ENCODE measurements at regions not wholly inside any gene's neighbourhood (a gene's known extent, or its start where the extent isn't known, plus 50 kb on each side); places are given as distances from the start of the nearest gene placed in this dataset.

- Histone ChIP-seq H3K9me3 (no peaks in the 10 kb centered on the region), H3K4me3 (no peak overlapping the region), H3K4me1 (no peaks in the 10 kb centered on the region), H3K27me3 (no peaks in the 10 kb centered on the region), H3K27ac (no peak overlapping the region), H3K36me3 (no peaks in the 10 kb centered on the region)
- 52 to 80% (median 69%) methylated on average over 4 of the region's 4 CpGs for WGBS, 5 donors
- no peak for TF ChIP-seq POLR2AphosphoS5 (IDR thresholded peaks at IDR 0.05)
- no peak for TF ChIP-seq EP300 (IDR thresholded peaks at IDR 0.05)
- TF ChIP-seq POLR2A (IDR thresholded peaks at IDR 0.05): no peak
- TF ChIP-seq, protein P1, sequence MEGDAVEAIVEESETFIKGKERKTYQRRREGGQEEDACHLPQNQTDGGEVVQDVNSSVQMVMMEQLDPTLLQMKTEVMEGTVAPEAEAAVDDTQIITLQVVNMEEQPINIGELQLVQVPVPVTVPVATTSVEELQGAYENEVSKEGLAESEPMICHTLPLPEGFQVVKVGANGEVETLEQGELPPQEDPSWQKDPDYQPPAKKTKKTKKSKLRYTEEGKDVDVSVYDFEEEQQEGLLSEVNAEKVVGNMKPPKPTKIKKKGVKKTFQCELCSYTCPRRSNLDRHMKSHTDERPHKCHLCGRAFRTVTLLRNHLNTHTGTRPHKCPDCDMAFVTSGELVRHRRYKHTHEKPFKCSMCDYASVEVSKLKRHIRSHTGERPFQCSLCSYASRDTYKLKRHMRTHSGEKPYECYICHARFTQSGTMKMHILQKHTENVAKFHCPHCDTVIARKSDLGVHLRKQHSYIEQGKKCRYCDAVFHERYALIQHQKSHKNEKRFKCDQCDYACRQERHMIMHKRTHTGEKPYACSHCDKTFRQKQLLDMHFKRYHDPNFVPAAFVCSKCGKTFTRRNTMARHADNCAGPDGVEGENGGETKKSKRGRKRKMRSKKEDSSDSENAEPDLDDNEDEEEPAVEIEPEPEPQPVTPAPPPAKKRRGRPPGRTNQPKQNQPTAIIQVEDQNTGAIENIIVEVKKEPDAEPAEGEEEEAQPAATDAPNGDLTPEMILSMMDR (IDR thresholded peaks at IDR 0.05): no peak
- intact Hi-C loops (cut with DNase I; ENCODE audit: low total_unique reads): no loop called here
- DNase-seq: no peak
Observed at GRCh38 chrX:122113896-122114295, 1066.5 kb downstream of the GLUD2 start.

GRCh38 chrX:122115604-122116003, 1068.2 kb downstream of the GLUD2 start:
- Histone ChIP-seq H3K36me3 (no peaks in the 10 kb centered on the region), H3K27ac (no peak overlapping the region), H3K9me3 (no peaks in the 10 kb centered on the region), H3K27me3 (no peaks in the 10 kb centered on the region), H3K4me1 (no peaks in the 10 kb centered on the region), H3K4me3 (no peak overlapping the region)
- DNase-seq: no peak
- intact Hi-C loops (cut with DNase I; ENCODE audit: low total_unique reads): no loop called here
- TF ChIP-seq, protein P1 (IDR thresholded peaks at IDR 0.05): no peak
- TF ChIP-seq POLR2AphosphoS5 (IDR thresholded peaks at IDR 0.05): no peak
- TF ChIP-seq POLR2A (IDR thresholded peaks at IDR 0.05): no peak
- no peak for TF ChIP-seq EP300 (IDR thresholded peaks at IDR 0.05)
- WGBS, 5 donors: 46 to 63% (median 59%) methylated on average over 6 of the region's 6 CpGs

- TF ChIP-seq POLR2A (IDR thresholded peaks at IDR 0.05) (no peak), EP300 (IDR thresholded peaks at IDR 0.05) (no peak), POLR2AphosphoS5 (IDR thresholded peaks at IDR 0.05) (no peak)
- TF ChIP-seq, protein P1 (IDR thresholded peaks at IDR 0.05): no peak
Observed at GRCh38 chrX:122119361-122119760, 1064.7 kb upstream of the GRIA3 start.

DNA sequence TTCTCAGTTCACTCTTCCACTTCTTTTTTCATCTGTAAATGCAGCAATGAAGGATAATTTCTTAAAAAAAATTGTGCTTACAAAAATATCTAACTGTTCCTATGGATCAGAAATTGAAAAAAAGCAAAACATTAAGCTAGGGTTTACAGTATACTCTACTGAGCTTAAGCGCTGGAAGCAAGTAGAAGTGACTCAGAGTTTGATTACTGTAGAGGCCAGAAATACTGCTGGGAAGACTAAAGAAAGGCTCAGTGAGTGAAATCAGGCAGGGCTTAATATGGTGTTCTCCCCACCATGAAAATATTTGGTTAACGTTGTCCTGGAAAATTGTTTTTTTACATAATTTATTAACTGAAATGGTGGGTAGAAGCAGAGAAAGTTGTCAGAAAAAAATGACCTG, 1061.8 kb upstream of the GRIA3 start:
- H3K9me3 ChIP-seq: no peaks in the 10 kb centered on the region

More at GRCh38 chrX:122119361-122119760, 1064.7 kb upstream of the GRIA3 start:
- H3K4me3 ChIP-seq: no peak overlapping the region
- H3K4me1 ChIP-seq: no peaks in the 10 kb centered on the region
- intact Hi-C loops (cut with DNase I; ENCODE audit: low total_unique reads): no loop called here
- DNase-seq: no peak
- no peaks in the 10 kb centered on the region for H3K9me3 ChIP-seq
- no peaks in the 10 kb centered on the region for H3K36me3 ChIP-seq
- H3K27me3 ChIP-seq: no peaks in the 10 kb centered on the region
- no peak overlapping the region for H3K27ac ChIP-seq

More for the DNA sequence above, 1061.8 kb upstream of the GRIA3 start:
- Histone ChIP-seq H3K4me3 (no peak overlapping the region), H3K36me3 (no peaks in the 10 kb centered on the region), H3K4me1 (no peaks in the 10 kb centered on the region), H3K27me3 (no peaks in the 10 kb centered on the region), H3K27ac (no peak overlapping the region)
- WGBS, 5 donors: 74 to 89% (median 79%) methylated on average over 2 of the region's 2 CpGs
- no peak for DNase-seq
- intact Hi-C loops (cut with DNase I; ENCODE audit: low total_unique reads): no loop called here
- TF ChIP-seq EP300 (IDR thresholded peaks at IDR 0.05) (no peak), POLR2AphosphoS5 (IDR thresholded peaks at IDR 0.05) (no peak), POLR2A (IDR thresholded peaks at IDR 0.05) (no peak)
- TF ChIP-seq, protein P1 (IDR thresholded peaks at IDR 0.05): no peak
